ENCODE measurements at regions not wholly inside any gene's neighbourhood (a gene's known extent, or its start where the extent isn't known, plus 50 kb on each side); places are given as distances from the start of the nearest gene placed in this dataset.

DNA sequence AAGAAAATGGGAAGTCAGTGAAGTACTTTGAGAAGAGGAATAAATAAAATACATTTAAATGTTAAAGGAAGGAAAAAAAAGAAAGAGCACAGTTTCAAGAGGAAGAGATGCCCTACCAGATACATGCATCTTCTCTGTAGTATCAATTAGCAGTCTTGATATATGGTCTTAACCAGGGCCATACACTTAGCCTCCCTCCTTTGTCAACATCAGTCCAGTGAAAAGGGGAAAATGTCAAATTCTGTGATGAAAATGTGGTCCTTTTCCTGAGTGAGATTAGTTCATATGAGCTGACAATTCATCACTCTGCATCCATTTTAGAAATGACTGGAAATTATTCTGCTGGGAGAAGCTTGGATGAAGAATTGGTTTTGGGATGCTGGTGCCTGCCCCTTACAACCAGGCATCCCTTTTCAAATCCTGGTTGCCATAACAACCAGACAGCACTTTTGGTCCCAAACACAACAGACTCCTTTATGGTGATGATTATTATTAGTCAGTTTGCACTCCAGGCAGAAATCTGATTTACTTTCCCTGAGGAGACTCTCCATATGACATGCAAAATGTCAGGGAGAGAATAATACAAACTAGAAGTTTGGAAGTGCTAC, 933.6 kb upstream of the CDH8 start:
- peaks cover 1% of the 10 kb centered on the region for H3K9me3 ChIP-seq (ENCODE audit: control insufficient read depth, low read depth, low read length)
- no peaks in the 10 kb centered on the region for H3K79me2 ChIP-seq (ENCODE audit: control insufficient read depth, insufficient read depth, low read length)
- H3K4me1 ChIP-seq (ENCODE audit: control insufficient read depth, extremely low read depth, insufficient read depth, low read length) = no peaks in the 10 kb centered on the region
- H3K27ac ChIP-seq (ENCODE audit: control insufficient read depth, insufficient read depth, low read length) = no peak overlapping the region
- H3K4me2 ChIP-seq (ENCODE audit: control insufficient read depth, extremely low read depth, insufficient read depth, low read depth, low read length) = no peak overlapping the region
- H3K9ac ChIP-seq (ENCODE audit: control insufficient read depth, extremely low read depth, insufficient read depth, low read length) = no peak overlapping the region
- H3K27me3 ChIP-seq (ENCODE audit: control insufficient read depth, extremely low read depth, insufficient read depth, low read length) = no peaks in the 10 kb centered on the region
- FAIRE-seq = no peak
- dilution Hi-C loops (cut with MboI; ENCODE audit: extremely low pct_ligation_motif_present, low sequenced_read_pairs) = no loop called here
- H3K4me3 ChIP-seq (ENCODE audit: control insufficient read depth in 2 of 3, extremely low read depth in 1 of 3, insufficient read depth in 2 of 3, low read depth in 1 of 3, low read length in 3 of 3) = no peak overlapping the region
- no peak overlapping the region for H2AFZ ChIP-seq (ENCODE audit: control insufficient read depth, low read length)
- DNase-seq (ENCODE audit: low read depth, low spot score) = no peak
- no peak for TF ChIP-seq CTCF (optimal IDR thresholded peaks at IDR 0.05 in 1 of 3, IDR thresholded peaks at IDR 0.05 in 1 of 3, conservative IDR thresholded peaks at IDR 0.05 in 1 of 3; ENCODE audit: extremely low read depth in 1 of 3, insufficient read depth in 2 of 3, low read length in 3 of 3)
- no peak for TF ChIP-seq EZH2 (IDR thresholded peaks at IDR 0.05; ENCODE audit: low read length)
- H3K9me1 ChIP-seq (ENCODE audit: control insufficient read depth, extremely low read depth, insufficient read depth, low read length) = no peaks in the 10 kb centered on the region
- no peaks in the 10 kb centered on the region for H4K20me1 ChIP-seq (ENCODE audit: control insufficient read depth, extremely low read depth, insufficient read depth, low read length)
- H3K36me3 ChIP-seq (ENCODE audit: control insufficient read depth in 2 of 2, extremely low read depth in 1 of 2, insufficient read depth in 2 of 2, low read length in 2 of 2) = no peaks in the 10 kb centered on the region

DNA sequence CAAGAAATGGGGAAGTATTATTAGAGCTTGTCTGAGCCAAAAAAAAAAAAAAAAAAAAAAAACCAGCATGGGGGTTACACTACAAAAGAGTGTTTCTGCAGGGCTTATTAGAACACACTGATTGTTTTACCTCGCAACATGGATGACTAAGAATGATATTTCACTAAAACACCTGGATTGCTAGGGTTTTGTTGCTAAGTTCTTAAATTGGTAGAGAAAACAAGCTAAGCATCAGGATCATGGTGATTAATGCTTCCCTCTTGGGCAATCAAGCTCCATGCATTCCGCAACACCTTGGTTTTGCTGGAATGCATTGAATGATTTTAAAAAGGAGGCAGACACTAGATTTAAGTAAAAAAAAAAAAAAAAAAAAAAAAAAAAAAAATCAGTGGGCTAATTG, 931.4 kb upstream of the CDH8 start:
- no peak for FAIRE-seq
- Histone ChIP-seq H2AFZ (ENCODE audit: control insufficient read depth, low read length) (no peak overlapping the region), H3K27me3 (ENCODE audit: control insufficient read depth, extremely low read depth, insufficient read depth, low read length) (no peaks in the 10 kb centered on the region), H3K27ac (ENCODE audit: control insufficient read depth, insufficient read depth, low read length) (peak overlapping the region; percentile 28), H4K20me1 (ENCODE audit: control insufficient read depth, extremely low read depth, insufficient read depth, low read length) (no peaks in the 10 kb centered on the region), H3K36me3 (ENCODE audit: control insufficient read depth in 2 of 2, extremely low read depth in 1 of 2, insufficient read depth in 2 of 2, low read length in 2 of 2) (no peaks in the 10 kb centered on the region), H3K9ac (ENCODE audit: control insufficient read depth, extremely low read depth, insufficient read depth, low read length) (no peak overlapping the region), H3K4me3 (ENCODE audit: control insufficient read depth in 2 of 3, extremely low read depth in 1 of 3, insufficient read depth in 2 of 3, low read depth in 1 of 3, low read length in 3 of 3) (no peak overlapping the region), H3K9me3 (ENCODE audit: control insufficient read depth, low read depth, low read length) (peaks cover 1% of the 10 kb centered on the region), H3K9me1 (ENCODE audit: control insufficient read depth, extremely low read depth, insufficient read depth, low read length) (no peaks in the 10 kb centered on the region), H3K4me1 (ENCODE audit: control insufficient read depth, extremely low read depth, insufficient read depth, low read length) (no peaks in the 10 kb centered on the region), H3K4me2 (ENCODE audit: control insufficient read depth, extremely low read depth, insufficient read depth, low read depth, low read length) (no peak overlapping the region), H3K79me2 (ENCODE audit: control insufficient read depth, insufficient read depth, low read length) (no peaks in the 10 kb centered on the region)
- TF ChIP-seq CTCF (optimal IDR thresholded peaks at IDR 0.05 in 1 of 3, IDR thresholded peaks at IDR 0.05 in 1 of 3, conservative IDR thresholded peaks at IDR 0.05 in 1 of 3; ENCODE audit: extremely low read depth in 1 of 3, insufficient read depth in 2 of 3, low read length in 3 of 3) (no peak), EZH2 (IDR thresholded peaks at IDR 0.05; ENCODE audit: low read length) (no peak)
- DNase-seq (ENCODE audit: low read depth, low spot score) = peak; percentile 4
- dilution Hi-C loops (cut with MboI; ENCODE audit: extremely low pct_ligation_motif_present, low sequenced_read_pairs) = no loop called here

All from keratinocyte (primary cell).